ENCODE measurements at regions not wholly inside any gene's neighbourhood (a gene's known extent, or its start where the extent isn't known, plus 50 kb on each side); places are given as distances from the start of the nearest gene placed in this dataset.

- no peak for TF ChIP-seq CTCF (IDR thresholded peaks at IDR 0.05; ENCODE audit: borderline replicate concordance, extremely low read depth, insufficient read depth)
- no peak overlapping the region for H3K4me3 ChIP-seq (ENCODE audit: low read length in 3 of 3)
- intact Hi-C loops (cut with DNase I): no loop called here
- no peaks in the 10 kb centered on the region for H3K36me3 ChIP-seq (ENCODE audit: control insufficient read depth in 2 of 3, insufficient read depth in 3 of 3, low read length in 3 of 3)
- no peak for FAIRE-seq
- no peaks in the 10 kb centered on the region for H3K4me1 ChIP-seq (ENCODE audit: control insufficient read depth in 2 of 3, insufficient read depth in 2 of 3, low read depth in 1 of 3, low read length in 3 of 3)
- H3K9me3 ChIP-seq (ENCODE audit: control insufficient read depth in 2 of 3, insufficient read depth in 1 of 3, low read length in 3 of 3): no peaks in the 10 kb centered on the region
- no peak overlapping the region for H3K27ac ChIP-seq (ENCODE audit: low read depth in 2 of 2, low read length in 2 of 2)
- no peak overlapping the region for H3K9ac ChIP-seq (ENCODE audit: low read length in 3 of 3)
- no peak for DNase-seq
- no peaks in the 10 kb centered on the region for H3K27me3 ChIP-seq (ENCODE audit: control insufficient read depth, insufficient read depth, low read length)
These were observed 148.7 kb upstream of the KRR1 start for GRCh38 chr12:75660107-75660530.

GRCh38 chr12:75658901-75659823 lies 147.8 kb upstream of the KRR1 start:
- no peak overlapping the region for H3K27ac ChIP-seq (ENCODE audit: low read depth in 2 of 2, low read length in 2 of 2)
- H3K36me3 ChIP-seq (ENCODE audit: control insufficient read depth in 2 of 3, insufficient read depth in 3 of 3, low read length in 3 of 3): no peaks in the 10 kb centered on the region
- no peak for TF ChIP-seq CTCF (IDR thresholded peaks at IDR 0.05; ENCODE audit: borderline replicate concordance, extremely low read depth, insufficient read depth)
- H3K27me3 ChIP-seq (ENCODE audit: control insufficient read depth, insufficient read depth, low read length): no peaks in the 10 kb centered on the region
- FAIRE-seq (no peak), DNase-seq (no peak)
- H3K9ac ChIP-seq (ENCODE audit: low read length in 3 of 3): no peak overlapping the region
- no peaks in the 10 kb centered on the region for H3K4me1 ChIP-seq (ENCODE audit: control insufficient read depth in 2 of 3, insufficient read depth in 2 of 3, low read depth in 1 of 3, low read length in 3 of 3)
- no peaks in the 10 kb centered on the region for H3K9me3 ChIP-seq (ENCODE audit: control insufficient read depth in 2 of 3, insufficient read depth in 1 of 3, low read length in 3 of 3)
- intact Hi-C loops (cut with DNase I): no loop called here
- H3K4me3 ChIP-seq (ENCODE audit: low read length in 3 of 3): no peak overlapping the region

GRCh38 chr12:75658286-75658685 lies 146.9 kb upstream of the KRR1 start:
- no peak for DNase-seq
- H3K9ac ChIP-seq (ENCODE audit: low read length in 3 of 3): no peak overlapping the region
- H3K4me3 ChIP-seq (ENCODE audit: low read length in 3 of 3): no peak overlapping the region
- no peak for FAIRE-seq
- H3K4me1 ChIP-seq (ENCODE audit: control insufficient read depth in 2 of 3, insufficient read depth in 2 of 3, low read depth in 1 of 3, low read length in 3 of 3): no peaks in the 10 kb centered on the region
- no peaks in the 10 kb centered on the region for H3K9me3 ChIP-seq (ENCODE audit: control insufficient read depth in 2 of 3, insufficient read depth in 1 of 3, low read length in 3 of 3)
- intact Hi-C loops (cut with DNase I): no loop called here
- TF ChIP-seq CTCF (IDR thresholded peaks at IDR 0.05; ENCODE audit: borderline replicate concordance, extremely low read depth, insufficient read depth): no peak
- H3K27me3 ChIP-seq (ENCODE audit: control insufficient read depth, insufficient read depth, low read length): no peaks in the 10 kb centered on the region
- no peaks in the 10 kb centered on the region for H3K36me3 ChIP-seq (ENCODE audit: control insufficient read depth in 2 of 3, insufficient read depth in 3 of 3, low read length in 3 of 3)
- H3K27ac ChIP-seq (ENCODE audit: low read depth in 2 of 2, low read length in 2 of 2): no peak overlapping the region

All from kidney (tissue), 13 donors.